Stimulated activated effector memory CD8-positive, alpha-beta T cell treated with anti-CD3 and anti-CD28 coated beads, Interleukin-12 subunit alpha, Interleukin-12 subunit beta, amount 100 ng/mL, for 72 hours (primary cell): ENCODE measurements at regions not wholly inside any gene's neighbourhood (a gene's known extent, or its start where the extent isn't known, plus 50 kb on each side); places are given as distances from the start of the nearest gene placed in this dataset.
A peak's percentile ranks its signal among the peaks of the same experiment; 100 is the strongest.
"Not testable (repeated sequence)": the region's sequence is repeated elsewhere in the genome, so short reads cannot be mapped to it uniquely, and the experiment has no call there.

Experiments
- ATAC-seq: fragments of 150-1000 bp; cut with Tn5 transposase; 2 replicates; pipeline ENCODE4 v1.10.0; 2021
- DNase-seq, 2 donors: peaks; one replicate each; pipeline ENCODE4 v3.0.0; 2021 to 2022; ENCODE audit warnings: low spot score in 2 of 2
- H3K27ac Mint-ChIP-seq: one replicate; pipeline ENCODE4 v1.8.0; 2022; ENCODE audit warnings: mild to moderate bottlenecking, mixed read lengths
- H3K36me3 Mint-ChIP-seq: one replicate; pipeline ENCODE4 v1.8.0; 2022; ENCODE audit warnings: mild to moderate bottlenecking, mixed read lengths
- H3K4me1 Mint-ChIP-seq: one replicate; pipeline ENCODE4 v1.8.0; 2022; ENCODE audit warnings: mixed read lengths
- H3K4me3 Mint-ChIP-seq: one replicate; pipeline ENCODE4 v1.8.0; 2022; ENCODE audit warnings: mild to moderate bottlenecking, mixed read lengths
- H3K9me3 Mint-ChIP-seq: one replicate; pipeline ENCODE4 v1.8.0; 2022; ENCODE audit warnings: mixed read lengths

GRCh38 chr6:25132934-25133333 is 146.2 kb upstream of the CARMIL1 start:
- peak overlapping the region; percentile 72 for H3K4me3 Mint-ChIP-seq
- H3K36me3 Mint-ChIP-seq = no peaks in the 10 kb centered on the region
- H3K9me3 Mint-ChIP-seq = peaks cover 3% of the 10 kb centered on the region
- peaks cover 36% of the 10 kb centered on the region for H3K4me1 Mint-ChIP-seq
- peak overlapping the region; percentile 72 for H3K27ac Mint-ChIP-seq
- no peak for DNase-seq
- no peak for ATAC-seq

DNA sequence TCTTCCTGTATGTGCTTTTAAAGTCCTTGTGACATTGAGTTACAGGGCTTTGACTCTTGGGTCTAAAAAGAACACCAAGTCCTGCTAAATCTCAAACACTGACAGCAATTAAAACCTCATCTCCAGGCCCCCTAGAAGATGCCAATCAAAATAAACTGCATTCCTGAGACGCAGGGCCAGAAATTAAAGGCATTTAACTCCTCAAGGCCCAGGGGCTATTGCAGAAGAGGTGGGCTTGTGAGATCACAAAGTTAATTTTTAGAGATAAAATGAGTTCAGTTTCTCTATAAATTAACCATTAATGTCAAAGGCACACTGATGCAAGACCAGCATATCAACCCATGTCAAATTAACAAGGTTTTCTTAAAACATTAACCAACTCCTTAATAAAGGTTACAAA is 145.6 kb upstream of the CARMIL1 start:
- Mint-ChIP-seq H3K36me3 (no peaks in the 10 kb centered on the region), H3K9me3 (peaks cover 3% of the 10 kb centered on the region), H3K4me1 (peaks cover 30% of the 10 kb centered on the region), H3K4me3 (peak overlapping the region; percentile 72), H3K27ac (no peak overlapping the region)
- ATAC-seq (no peak), DNase-seq (no peak)

GRCh38 chr6:25136854-25137253 is 142.3 kb upstream of the CARMIL1 start:
- Mint-ChIP-seq H3K4me3 (peak overlapping the region; percentile 72), H3K27ac (peak overlapping the region; percentile 93), H3K9me3 (peaks cover 3% of the 10 kb centered on the region), H3K4me1 (peaks cover 10% of the 10 kb centered on the region), H3K36me3 (no peaks in the 10 kb centered on the region)
- DNase-seq (no peak), ATAC-seq (no peak)

DNA sequence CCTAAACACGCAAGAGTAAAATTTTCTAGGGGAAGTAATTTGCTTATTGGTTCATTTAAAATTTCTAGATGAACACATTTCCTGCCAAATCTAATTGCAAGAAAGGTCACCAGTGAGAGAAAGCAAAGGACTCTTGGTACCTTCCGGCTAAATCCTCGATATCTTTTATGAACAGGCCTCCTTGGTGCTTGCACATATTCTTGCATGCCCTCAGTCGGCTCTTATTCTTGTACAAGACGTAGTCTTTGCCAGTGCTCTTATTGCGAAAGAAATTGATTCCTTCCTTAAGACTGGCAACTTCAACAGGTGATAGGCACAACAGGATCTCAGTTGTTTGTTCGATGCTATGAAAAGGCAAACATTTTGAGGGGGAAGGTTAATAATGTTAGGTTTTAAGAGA is 141.7 kb upstream of the CARMIL1 start:
- H3K27ac Mint-ChIP-seq = peak overlapping the region; percentile 93
- peaks cover 3% of the 10 kb centered on the region for H3K9me3 Mint-ChIP-seq
- H3K4me1 Mint-ChIP-seq = peaks cover 10% of the 10 kb centered on the region
- H3K36me3 Mint-ChIP-seq = no peaks in the 10 kb centered on the region
- peak overlapping the region; percentile 72 for H3K4me3 Mint-ChIP-seq
- no peak for ATAC-seq
- DNase-seq = no peak

DNA sequence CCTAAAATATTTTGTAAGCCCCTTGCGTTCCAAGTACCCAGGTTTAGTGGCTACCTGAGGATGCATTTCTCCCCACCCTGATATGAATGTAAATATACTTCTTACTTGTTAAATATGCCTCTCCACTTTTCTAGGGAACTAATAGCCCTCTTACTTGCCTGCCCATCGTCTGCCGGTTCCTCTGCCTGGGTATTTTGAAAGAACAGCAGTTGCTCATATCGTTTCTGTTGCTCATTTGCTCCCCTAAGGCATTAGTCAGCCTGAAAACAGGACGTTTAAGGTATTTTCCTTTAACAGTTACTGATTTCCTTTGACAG is 141.3 kb upstream of the CARMIL1 start:
- Mint-ChIP-seq H3K9me3 (no peaks in the 10 kb centered on the region), H3K36me3 (no peaks in the 10 kb centered on the region), H3K4me3 (peak overlapping the region; percentile 72), H3K4me1 (peaks cover 8% of the 10 kb centered on the region), H3K27ac (peak overlapping the region; percentile 93)
- ATAC-seq (no peak), DNase-seq (no peak)

DNA sequence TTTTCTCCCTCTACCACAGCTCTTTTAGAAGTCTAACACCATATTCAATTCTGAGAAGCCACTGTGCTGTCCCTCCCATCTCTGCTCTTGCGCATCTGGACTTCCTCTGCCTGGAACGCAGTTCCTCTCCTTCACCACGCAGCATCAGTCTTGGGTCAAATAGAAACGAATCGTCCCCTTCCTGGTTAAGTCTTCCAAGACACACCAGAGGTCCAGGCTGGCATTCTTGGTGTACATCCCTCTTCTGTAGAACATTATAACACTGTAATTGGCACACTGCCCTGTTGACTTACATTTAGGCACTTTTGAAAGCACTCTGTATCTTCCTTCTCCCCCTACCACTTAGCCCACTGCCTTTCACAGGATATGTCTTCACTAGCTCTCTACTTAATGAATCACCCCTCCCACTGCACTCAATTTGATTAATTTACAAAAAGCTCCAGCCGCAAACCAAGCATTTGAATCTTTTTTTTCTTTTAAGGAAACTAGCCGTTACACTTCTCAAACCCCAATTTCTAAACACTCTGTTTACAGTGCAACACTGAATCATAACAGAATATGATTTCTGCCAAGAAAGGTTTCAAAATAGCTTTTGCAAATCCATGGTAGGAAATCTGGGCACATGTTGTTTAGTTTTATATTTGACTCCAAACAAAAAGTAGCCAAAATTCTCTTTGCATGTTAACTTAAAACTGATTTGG is 140.8 kb upstream of the CARMIL1 start:
- H3K4me3 Mint-ChIP-seq = peak overlapping the region; percentile 72
- H3K9me3 Mint-ChIP-seq = no peaks in the 10 kb centered on the region
- H3K36me3 Mint-ChIP-seq = no peaks in the 10 kb centered on the region
- H3K4me1 Mint-ChIP-seq = peaks cover 8% of the 10 kb centered on the region
- DNase-seq (peak; percentile 61 to 90), ATAC-seq (peak; percentile 94)
- peak overlapping the region; percentile 93 for H3K27ac Mint-ChIP-seq

- Mint-ChIP-seq H3K4me3 (peak overlapping the region; percentile 72), H3K4me1 (peaks cover 7% of the 10 kb centered on the region), H3K27ac (peak overlapping the region; percentile 93), H3K36me3 (no peaks in the 10 kb centered on the region), H3K9me3 (no peaks in the 10 kb centered on the region)
- DNase-seq (no peak), ATAC-seq (no peak)
Measured at GRCh38 chr6:25138934-25139415, 140.2 kb upstream of the CARMIL1 start.

DNA sequence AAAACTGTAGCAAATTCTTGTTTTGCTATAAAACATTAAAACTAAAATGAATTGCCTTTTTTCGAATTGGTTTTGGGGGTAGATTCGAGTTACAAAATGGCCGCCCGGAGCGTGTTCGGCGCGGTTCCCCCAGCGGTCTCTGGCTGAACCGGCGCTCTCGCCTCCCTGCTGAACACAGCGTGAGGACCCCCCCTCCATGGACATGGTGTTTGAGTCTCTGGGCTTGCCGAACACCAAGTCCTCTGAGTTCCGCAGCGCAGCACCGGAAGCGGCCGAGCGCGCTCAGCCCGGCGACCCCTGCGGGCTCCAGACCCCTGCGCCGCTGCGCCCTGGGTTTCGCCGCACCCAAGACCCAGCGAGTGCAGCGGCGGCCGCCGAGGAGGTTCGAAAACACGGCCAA is 139.6 kb upstream of the CARMIL1 start:
- H3K27ac Mint-ChIP-seq = peak overlapping the region; percentile 93

DNA sequence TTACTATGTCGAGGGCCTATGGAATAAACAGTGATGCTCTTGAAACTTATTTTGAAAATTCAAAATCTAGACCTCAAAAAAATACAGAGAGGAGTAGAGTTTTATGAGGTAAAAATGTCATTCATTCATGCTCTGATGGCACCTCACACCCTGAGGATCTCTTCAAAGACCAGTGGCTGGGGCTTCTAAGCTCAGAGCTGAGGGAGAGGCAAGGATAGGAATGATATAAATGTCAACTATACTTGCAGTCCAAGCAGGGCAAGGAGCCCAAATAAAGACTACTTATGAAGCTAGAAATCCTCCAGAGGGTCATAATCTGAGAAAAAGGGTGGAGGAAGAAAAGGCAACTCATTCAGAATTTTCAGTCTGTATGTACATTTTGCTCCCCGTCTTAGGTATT is 136.7 kb upstream of the CARMIL1 start:
- no peak for ATAC-seq
- Mint-ChIP-seq H3K36me3 (peaks cover 4% of the 10 kb centered on the region), H3K27ac (peak overlapping the region; percentile 50), H3K9me3 (no peaks in the 10 kb centered on the region), H3K4me3 (no peak overlapping the region), H3K4me1 (peaks cover 18% of the 10 kb centered on the region)
- DNase-seq = no peak

More for the DNA sequence above, 139.6 kb upstream of the CARMIL1 start:
- DNase-seq, H3K4me1 Mint-ChIP-seq, H3K36me3 Mint-ChIP-seq, ATAC-seq, H3K9me3 Mint-ChIP-seq: not testable (repeated sequence)
- H3K4me3 Mint-ChIP-seq = peak overlapping the region; percentile 72

- Mint-ChIP-seq H3K36me3 (peaks cover 4% of the 10 kb centered on the region), H3K9me3 (peaks cover 7% of the 10 kb centered on the region), H3K4me1 (peaks cover 23% of the 10 kb centered on the region), H3K27ac (no peak overlapping the region), H3K4me3 (no peak overlapping the region)
- DNase-seq = no peak
- ATAC-seq = no peak
Measured at GRCh38 chr6:25144919-25145318, 134.3 kb upstream of the CARMIL1 start.

DNA sequence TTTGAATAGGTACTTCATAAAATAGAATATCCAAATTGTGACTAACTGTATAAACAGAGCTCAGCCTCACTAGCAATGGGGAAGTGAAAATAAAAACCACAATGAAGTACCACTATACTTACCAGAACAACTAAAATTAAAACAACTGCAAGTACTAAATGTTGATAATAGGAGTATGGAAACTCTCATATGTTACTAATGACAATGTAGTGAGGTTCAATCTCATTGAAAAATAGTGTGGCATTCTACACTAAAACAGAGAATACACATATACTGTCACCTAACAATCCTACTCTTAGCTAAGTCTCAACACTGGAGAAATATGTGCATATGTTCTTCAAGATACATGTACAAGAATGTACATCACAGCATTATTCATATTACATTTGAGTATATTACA is 132.0 kb upstream of the CARMIL1 start:
- ATAC-seq = peak; percentile 90
- peaks cover 7% of the 10 kb centered on the region for H3K9me3 Mint-ChIP-seq
- no peak for DNase-seq
- peaks cover 4% of the 10 kb centered on the region for H3K36me3 Mint-ChIP-seq
- peaks cover 23% of the 10 kb centered on the region for H3K4me1 Mint-ChIP-seq
- no peak overlapping the region for H3K4me3 Mint-ChIP-seq
- H3K27ac Mint-ChIP-seq = no peak overlapping the region

DNA sequence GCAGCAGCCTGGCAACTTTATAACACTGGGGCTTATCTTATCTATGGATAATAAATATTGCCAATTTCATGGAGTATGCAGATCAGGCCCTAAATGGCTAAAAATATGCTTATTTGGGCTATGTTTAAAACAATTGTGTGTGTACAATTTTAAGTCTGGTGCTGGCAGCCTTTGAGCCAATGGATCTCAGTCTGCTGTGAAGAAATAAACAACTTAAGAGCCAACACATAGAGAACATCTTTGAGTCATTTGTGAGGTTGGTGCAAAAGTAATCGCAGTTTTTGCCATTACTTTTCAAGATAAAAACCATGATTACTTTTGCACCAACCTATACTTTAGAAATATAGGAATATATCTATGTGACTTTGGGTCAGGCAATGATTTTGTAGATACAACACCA is 129.1 kb upstream of the CARMIL1 start:
- Mint-ChIP-seq H3K27ac (no peak overlapping the region), H3K36me3 (peaks cover 4% of the 10 kb centered on the region)
- DNase-seq = no peak

GRCh38 chr6:25150863-25151262 is 128.3 kb upstream of the CARMIL1 start:
- peaks cover 31% of the 10 kb centered on the region for H3K4me1 Mint-ChIP-seq

More for the DNA sequence above, 129.1 kb upstream of the CARMIL1 start:
- peaks cover 22% of the 10 kb centered on the region for H3K4me1 Mint-ChIP-seq
- no peak overlapping the region for H3K4me3 Mint-ChIP-seq
- no peak for ATAC-seq
- peaks cover 7% of the 10 kb centered on the region for H3K9me3 Mint-ChIP-seq

DNA sequence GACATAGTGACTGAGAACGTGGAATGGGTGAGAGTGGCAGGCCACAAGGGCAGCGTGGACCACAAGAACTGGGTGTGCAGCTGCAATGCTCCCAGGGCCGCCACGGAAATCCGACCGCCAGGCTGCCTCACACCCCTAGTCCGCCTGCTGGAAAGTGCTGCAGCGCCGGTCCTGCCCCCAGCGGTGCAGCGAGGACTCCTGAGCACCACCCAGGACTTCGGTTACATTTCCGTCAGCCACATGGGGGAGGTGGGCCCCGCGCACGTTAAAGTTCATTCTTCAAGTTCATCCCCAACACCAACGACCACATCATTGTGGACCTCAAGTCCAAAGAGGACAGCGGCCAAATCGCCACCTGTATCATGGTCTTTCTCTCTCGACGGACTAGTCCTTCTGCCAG is 126.1 kb upstream of the CARMIL1 start:
- Mint-ChIP-seq H3K9me3 (peaks cover 12% of the 10 kb centered on the region), H3K27ac (no peak overlapping the region), H3K4me3 (no peak overlapping the region), H3K4me1 (peaks cover 22% of the 10 kb centered on the region), H3K36me3 (no peaks in the 10 kb centered on the region)
- DNase-seq (no peak), ATAC-seq (no peak)

More at GRCh38 chr6:25150863-25151262, 128.3 kb upstream of the CARMIL1 start:
- Mint-ChIP-seq H3K27ac (no peak overlapping the region), H3K36me3 (no peaks in the 10 kb centered on the region), H3K9me3 (peaks cover 7% of the 10 kb centered on the region), H3K4me3 (no peak overlapping the region)
- ATAC-seq = no peak
- no peak for DNase-seq

DNA sequence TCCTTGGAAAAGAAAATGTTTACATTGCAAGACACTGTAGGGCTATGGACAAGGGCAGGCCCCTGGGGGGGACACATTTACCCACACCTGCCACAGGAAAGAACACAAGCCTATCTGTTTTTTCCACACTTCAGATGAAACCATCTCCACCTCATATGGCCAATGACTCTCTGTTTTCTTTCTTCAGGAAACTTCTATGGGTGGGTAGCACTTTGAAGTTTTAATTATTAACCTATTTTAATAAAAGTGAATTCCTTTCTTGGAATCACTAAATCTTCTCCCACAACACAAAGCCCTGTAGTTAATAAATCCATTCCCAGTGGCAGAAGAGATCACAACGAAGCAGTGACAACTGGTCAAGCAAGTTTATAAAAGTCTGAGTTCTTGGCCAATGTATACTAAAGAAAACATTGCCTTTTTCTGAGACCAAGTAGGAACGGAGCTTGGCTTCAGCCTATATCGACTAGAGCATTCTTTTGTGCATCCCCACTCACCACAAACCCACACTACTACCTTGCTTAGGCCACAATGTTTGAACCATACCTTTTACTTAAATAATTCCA is 125.1 kb upstream of the CARMIL1 start:
- DNase-seq (no peak), ATAC-seq (no peak)
- H3K36me3 Mint-ChIP-seq = no peaks in the 10 kb centered on the region
- H3K4me1 Mint-ChIP-seq = peaks cover 22% of the 10 kb centered on the region
- no peak overlapping the region for H3K4me3 Mint-ChIP-seq
- H3K9me3 Mint-ChIP-seq = peaks cover 12% of the 10 kb centered on the region
- no peak overlapping the region for H3K27ac Mint-ChIP-seq

DNA sequence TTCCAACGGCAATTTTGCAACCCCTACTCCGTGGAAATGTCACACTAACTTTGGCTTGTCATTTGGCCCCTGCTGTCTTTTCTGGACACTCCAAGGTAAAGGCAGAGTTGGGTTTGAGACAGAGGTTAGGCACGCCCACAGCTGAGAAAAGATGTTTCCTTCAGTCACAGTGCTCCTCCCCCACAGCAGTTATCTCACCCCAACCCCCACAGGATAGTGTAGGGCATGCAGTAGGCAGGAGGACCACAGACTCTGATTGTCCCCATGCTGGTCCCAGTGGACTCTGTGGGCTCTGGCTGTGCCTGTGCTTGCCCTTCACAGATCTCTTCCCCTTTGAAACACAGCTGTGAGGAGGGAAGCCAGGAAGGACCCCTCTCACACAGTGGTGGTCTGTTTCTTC is 124.0 kb upstream of the CARMIL1 start:
- Mint-ChIP-seq H3K4me3 (no peak overlapping the region), H3K36me3 (no peaks in the 10 kb centered on the region), H3K27ac (peak overlapping the region; percentile 34), H3K4me1 (peaks cover 22% of the 10 kb centered on the region), H3K9me3 (peaks cover 14% of the 10 kb centered on the region)
- DNase-seq = no peak
- peak; percentile 21 for ATAC-seq
